HG02588 (cell line): ENCODE measurements at regions not wholly inside any gene's neighbourhood (a gene's known extent, or its start where the extent isn't known, plus 50 kb on each side); places are given as distances from the start of the nearest gene placed in this dataset.

Experiments used
- ATAC-seq: cut with Tn5 transposase; IDR thresholded peaks from one replicate; pipeline ENCODE4 v1.9.1; 2021; ENCODE audit warnings: mild to moderate bottlenecking, moderate library complexity; ENCODE audit not compliant: unreplicated experiment

- ATAC-seq: no peak
Measured at GRCh38 chr14:42872786-42873185, 1266.1 kb downstream of the LRFN5 start.

- no peak for ATAC-seq
Measured at GRCh38 chr14:42869681-42870080, 1263.0 kb downstream of the LRFN5 start.

GRCh38 chr14:42862114-42862513 lies 1255.4 kb downstream of the LRFN5 start:
- no peak for ATAC-seq

- no peak for ATAC-seq
Measured at GRCh38 chr14:42860371-42860770, 1253.7 kb downstream of the LRFN5 start.

GRCh38 chr14:42856106-42856505 lies 1249.4 kb downstream of the LRFN5 start:
- ATAC-seq: no peak

- ATAC-seq: no peak
Measured at GRCh38 chr14:42855085-42855484, 1248.4 kb downstream of the LRFN5 start.

GRCh38 chr14:42854061-42854460 lies 1247.4 kb downstream of the LRFN5 start:
- ATAC-seq: no peak

- no peak for ATAC-seq
Measured at GRCh38 chr14:42848652-42849051, 1242.0 kb downstream of the LRFN5 start.

GRCh38 chr14:42814817-42815216 lies 1208.1 kb downstream of the LRFN5 start:
- ATAC-seq: no peak

GRCh38 chr14:42806909-42807315 lies 1200.2 kb downstream of the LRFN5 start:
- no peak for ATAC-seq

GRCh38 chr14:42804141-42804540 lies 1197.5 kb downstream of the LRFN5 start:
- no peak for ATAC-seq

GRCh38 chr14:42802346-42802745 lies 1195.7 kb downstream of the LRFN5 start:
- no peak for ATAC-seq

- no peak for ATAC-seq
Measured at GRCh38 chr14:42792166-42792565, 1185.5 kb downstream of the LRFN5 start.

GRCh38 chr14:42782754-42783153 lies 1176.1 kb downstream of the LRFN5 start:
- no peak for ATAC-seq

- no peak for ATAC-seq
Measured at GRCh38 chr14:42778984-42779383, 1172.3 kb downstream of the LRFN5 start.

- ATAC-seq: no peak
Measured at GRCh38 chr14:42750771-42751170, 1144.1 kb downstream of the LRFN5 start.

GRCh38 chr14:42742084-42742483 lies 1135.4 kb downstream of the LRFN5 start:
- ATAC-seq: no peak

- ATAC-seq: no peak
Measured at GRCh38 chr14:42736408-42736807, 1129.7 kb downstream of the LRFN5 start.

- no peak for ATAC-seq
Measured at GRCh38 chr14:42734041-42734440, 1127.4 kb downstream of the LRFN5 start.

GRCh38 chr14:42732005-42732404 lies 1125.3 kb downstream of the LRFN5 start:
- no peak for ATAC-seq

GRCh38 chr14:42731480-42731879 lies 1124.8 kb downstream of the LRFN5 start:
- no peak for ATAC-seq

GRCh38 chr14:42729681-42730080 lies 1123.0 kb downstream of the LRFN5 start:
- ATAC-seq: no peak

GRCh38 chr14:42719391-42719790 lies 1112.7 kb downstream of the LRFN5 start:
- no peak for ATAC-seq

- no peak for ATAC-seq
Measured at GRCh38 chr14:42715316-42715715, 1108.6 kb downstream of the LRFN5 start.
